CD14-positive monocyte (primary cell): ENCODE measurements at regions not wholly inside any gene's neighbourhood (a gene's known extent, or its start where the extent isn't known, plus 50 kb on each side); places are given as distances from the start of the nearest gene placed in this dataset.

Source experiments
- DNase-seq, 3 donors: peaks; one replicate each; pipeline ENCODE4 v3.0.0-alpha.2; 2011 to 2022
- H2AFZ ChIP-seq: 2 replicates; pipeline ENCODE4 v1.6.0; 2012; ENCODE audit warnings: mild to moderate bottlenecking, low read depth, low read length, inconsistent platforms; ENCODE audit not compliant: insufficient read depth, poor library complexity, severe bottlenecking
- H3K27ac ChIP-seq, 2 donors: 1 replicate in 1 of 2; 2 replicates in 1 of 2; pipeline ENCODE4 v1.5.1; 2012 to 2013; ENCODE audit warnings: low read length in 2 of 2, control low read depth in 1 of 2, inconsistent platforms in 1 of 2, low read depth in 1 of 2, mild to moderate bottlenecking in 1 of 2
- H3K27me3 ChIP-seq, 2 donors: one replicate each; pipeline versions ENCODE4 v1.6.0 to v1.6.1; 2011 to 2013; ENCODE audit warnings: low read length in 2 of 2; ENCODE audit not compliant: control insufficient read depth in 2 of 2, insufficient read depth in 2 of 2
- H3K36me3 ChIP-seq, 2 donors: replicated peaks in 1 of 2; 1 replicate in 1 of 2; 2 replicates in 1 of 2; pipeline versions ENCODE4 v1.5.1 to v1.6.1; 2012 to 2013; ENCODE audit warnings: low read length in 2 of 2, control low read depth in 1 of 2, inconsistent platforms in 1 of 2, mild to moderate bottlenecking in 1 of 2; ENCODE audit not compliant: insufficient read depth in 2 of 2, control insufficient read depth in 1 of 2
- H3K4me1 ChIP-seq, 2 donors: 1 replicate in 1 of 2; 2 replicates in 1 of 2; pipeline versions ENCODE4 v1.5.1 to v1.6.1; 2012 to 2013; ENCODE audit warnings: low read length in 2 of 2, control low read depth in 1 of 2, inconsistent platforms in 1 of 2, mild to moderate bottlenecking in 1 of 2, moderate library complexity in 1 of 2; ENCODE audit not compliant: insufficient read depth in 2 of 2, control insufficient read depth in 1 of 2
- H3K4me2 ChIP-seq: replicated peaks from 2 replicates; pipeline ENCODE3; 2012; ENCODE audit warnings: low read length, moderate library complexity, mild to moderate bottlenecking; ENCODE audit not compliant: poor library complexity, severe bottlenecking; ENCODE audit errors: extremely low read depth
- H3K4me3 ChIP-seq, 3 experiments: fragments of 200-600 bp in 1 of 3; sonication (generic) in 1 of 3; replicated peaks in 1 of 3; 1 replicate in 2 of 3; 2 replicates in 1 of 3; pipeline ENCODE4 v1.5.1; 2011 to 2013; ENCODE audit warnings: low read length in 3 of 3, mild to moderate bottlenecking in 3 of 3, control low read depth in 2 of 3, low read depth in 2 of 3, inconsistent platforms in 1 of 3, moderate library complexity in 1 of 3
- H3K79me2 ChIP-seq: 2 replicates; pipeline ENCODE4 v1.6.0; 2012; ENCODE audit warnings: mild to moderate bottlenecking, control low read depth, inconsistent platforms, low read length, moderate library complexity; ENCODE audit not compliant: insufficient read depth
- H3K9ac ChIP-seq: 2 replicates; pipeline ENCODE4 v1.6.0; 2017; ENCODE audit warnings: low read length, mild to moderate bottlenecking; ENCODE audit not compliant: insufficient read depth, poor library complexity, severe bottlenecking
- H3K9me3 ChIP-seq, 2 donors: replicated peaks in 1 of 2; 1 replicate in 1 of 2; 2 replicates in 1 of 2; pipeline versions ENCODE4 v1.5.1 to v1.6.1; 2012 to 2013; ENCODE audit warnings: low read length in 2 of 2, control low read depth in 1 of 2; ENCODE audit not compliant: control insufficient read depth in 1 of 2, insufficient read depth in 1 of 2
- H4K20me1 ChIP-seq: 2 replicates; pipeline ENCODE4 v1.6.0; 2012; ENCODE audit warnings: mild to moderate bottlenecking, low read length, control low read depth, moderate library complexity; ENCODE audit not compliant: insufficient read depth
- H3K27ac Mint-ChIP-seq, 7 donors: one replicate each; pipeline ENCODE4 v1.8.0; 2020; ENCODE audit warnings: mild to moderate bottlenecking in 7 of 7, mixed read lengths in 7 of 7, moderate library complexity in 6 of 7, inconsistent platforms in 2 of 7
- H3K27me3 Mint-ChIP-seq, 3 donors: one replicate each; pipeline ENCODE4 v1.8.0; 2021 to 2022; ENCODE audit warnings: low read depth in 3 of 3, mild to moderate bottlenecking in 3 of 3, mixed read lengths in 3 of 3, moderate library complexity in 3 of 3, inconsistent platforms in 1 of 3
- H3K36me3 Mint-ChIP-seq, 2 donors: one replicate each; pipeline ENCODE4 v1.8.0; 2020; ENCODE audit warnings: mixed read lengths in 2 of 2, inconsistent platforms in 1 of 2, mild to moderate bottlenecking in 1 of 2
- H3K4me1 Mint-ChIP-seq: one replicate; pipeline ENCODE4 v1.8.0; 2020; ENCODE audit warnings: mild to moderate bottlenecking, mixed read lengths
- H3K4me3 Mint-ChIP-seq, 2 donors: one replicate each; pipeline ENCODE4 v1.8.0; 2020; ENCODE audit warnings: mild to moderate bottlenecking in 2 of 2, mixed read lengths in 2 of 2, moderate library complexity in 1 of 2
- H3K9me3 Mint-ChIP-seq, 7 donors: one replicate each; pipeline ENCODE4 v1.8.0; 2020 to 2022; ENCODE audit warnings: mixed read lengths in 7 of 7, mild to moderate bottlenecking in 6 of 7, moderate library complexity in 6 of 7, inconsistent platforms in 2 of 7
- CTCF ChIP-seq: fragments of 200-600 bp; IDR thresholded peaks from one replicate; pipeline ENCODE4 v1.8.0; 2022; ENCODE audit warnings: antibody characterized with exemption, mild to moderate bottlenecking
- WGBS: methylation state at CpG from one replicate; pipeline ENCODE4 v1.1.5; 2013; ENCODE audit warnings: missing lambda C conversion rate; ENCODE audit not compliant: insufficient coverage; 5-methylcytosine and 5-hydroxymethylcytosine counted together
- intact Hi-C, 2 donors: fragments of 100-400 bp; cut with micrococcal nuclease; formaldehyde crosslinking; loops; one replicate each; pipeline versions ENCODE4 v1.15.0 to v1.15.1; 2023

DNA sequence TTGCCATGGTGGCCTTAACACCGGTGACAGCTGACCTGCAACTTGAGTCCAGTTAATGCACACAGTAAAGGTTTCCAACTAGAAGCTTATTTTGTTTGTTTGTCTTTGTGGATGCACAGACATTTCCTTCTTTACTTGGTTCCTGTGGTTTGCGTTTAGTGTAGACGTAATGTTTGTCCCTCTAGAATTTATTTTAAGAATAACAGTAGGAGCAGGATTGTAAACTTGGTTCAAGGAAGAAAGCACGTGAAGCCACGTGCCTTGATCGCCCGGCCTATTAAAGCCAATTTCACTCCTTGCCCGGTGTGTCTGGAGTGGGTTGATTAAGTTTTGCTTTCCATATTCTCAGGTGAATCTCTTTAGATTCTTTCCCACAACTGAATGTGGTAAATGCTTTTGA lies 263.2 kb upstream of the C2CD4B start:
- H3K9me3 Mint-ChIP-seq, result no peaks in the 10 kb centered on the region
- 100% methylated on average over 1 of the region's 8 CpGs for WGBS
- no peaks in the 10 kb centered on the region for H3K36me3 Mint-ChIP-seq
- Histone ChIP-seq H3K79me2 (no peaks in the 10 kb centered on the region), H3K36me3 (no peaks in the 10 kb centered on the region), H3K4me1 (no peaks in the 10 kb centered on the region), H2AFZ (no peak overlapping the region), H3K4me3 (no peak overlapping the region), H3K27ac (no peak overlapping the region), H3K9me3 (no peaks in the 10 kb centered on the region), H3K9ac (no peak overlapping the region), H3K27me3 (no peaks in the 10 kb centered on the region), H4K20me1 (no peaks in the 10 kb centered on the region), H3K4me2 (no peak overlapping the region)
- no peak overlapping the region for H3K4me3 Mint-ChIP-seq
- DNase-seq, result no peak
- intact Hi-C loops, result no loop called here
- no peak overlapping the region for H3K27ac Mint-ChIP-seq
- no peaks in the 10 kb centered on the region for H3K4me1 Mint-ChIP-seq
- H3K27me3 Mint-ChIP-seq, result no peaks in the 10 kb centered on the region
- TF ChIP-seq CTCF, result no peak

- Histone ChIP-seq H4K20me1 (no peaks in the 10 kb centered on the region), H3K9me3 (no peaks in the 10 kb centered on the region), H3K4me2 (no peak overlapping the region), H3K4me1 (no peaks in the 10 kb centered on the region), H3K36me3 (no peaks in the 10 kb centered on the region), H3K4me3 (no peak overlapping the region), H3K9ac (no peak overlapping the region), H3K79me2 (no peaks in the 10 kb centered on the region), H2AFZ (no peak overlapping the region), H3K27ac (no peak overlapping the region), H3K27me3 (no peaks in the 10 kb centered on the region)
- Mint-ChIP-seq H3K27me3 (no peaks in the 10 kb centered on the region), H3K27ac (peak overlapping the region in 1 of 7 donors; percentile 53), H3K4me1 (no peaks in the 10 kb centered on the region), H3K9me3 (no peaks in the 10 kb centered on the region), H3K36me3 (no peaks in the 10 kb centered on the region), H3K4me3 (no peak overlapping the region)
- TF ChIP-seq CTCF, result no peak
- intact Hi-C loops, result no loop called here
- DNase-seq, result no peak
- 88% methylated on average over 12 of the region's 14 CpGs for WGBS
Measured at GRCh38 chr15:62428851-62429598, 263.9 kb upstream of the C2CD4B start.
